Spleen (tissue), 7 donors: ENCODE measurements at regions not wholly inside any gene's neighbourhood (a gene's known extent, or its start where the extent isn't known, plus 50 kb on each side); places are given as distances from the start of the nearest gene placed in this dataset.

ENCODE experiments used
- POLR2A ChIP-seq, 3 donors: fragments of 450-650 bp; IDR thresholded peaks; one replicate each; pipeline ENCODE4 v1.5.1; 2017; ENCODE audit warnings: antibody characterized with exemption in 3 of 3, mild to moderate bottlenecking in 1 of 3
- POLR2AphosphoS5 ChIP-seq, 3 donors: sonication (generic); formaldehyde crosslinking; IDR thresholded peaks; one replicate each; pipeline ENCODE4 v1.5.1; 2017; ENCODE audit warnings: antibody characterized with exemption in 3 of 3
- TF ChIP-seq, protein P1 (sequence below), 11 experiments: fragments of 200-600 bp in 7 of 11; fragments of 450-650 bp in 4 of 11; sonication (generic) in 4 of 11; IDR thresholded peaks in 8 of 11; conservative IDR thresholded peaks in 3 of 11; 1 replicate in 7 of 11; 2 replicates in 4 of 11; pipeline versions ENCODE4 v1.4.0 to v1.8.0; 2016 to 2021; ENCODE audit warnings: antibody characterized with exemption in 11 of 11, inconsistent platforms in 4 of 11, mild to moderate bottlenecking in 1 of 11
- donor health status: DM: no; HTN: no; CAD: no; lungs with moderate emphysema.
- donor health status: DM: no; HTN: no; CAD: no.
- donor health status: DM: no; HTN: no; CAD: no.

DNA sequence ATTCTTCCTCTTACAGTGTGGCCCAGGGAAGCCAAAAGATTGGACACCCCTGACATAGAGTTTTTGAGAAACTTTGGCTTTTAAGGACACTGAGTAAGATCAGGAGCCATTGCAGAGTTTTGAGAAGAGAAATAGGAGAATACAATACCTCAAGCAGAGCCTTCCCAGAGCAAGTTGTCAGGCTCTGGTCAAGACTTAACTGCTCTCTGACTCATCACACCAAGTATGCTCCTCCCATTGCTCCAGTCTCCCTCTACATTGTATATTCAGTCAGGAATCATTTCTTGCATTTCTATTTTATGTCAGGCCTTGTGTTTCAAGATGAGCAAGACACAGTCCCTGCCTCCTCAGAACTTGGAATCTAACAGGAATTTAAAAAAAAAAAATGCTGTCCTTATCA lies 176.4 kb upstream of the FMR1 start:
- TF ChIP-seq, protein P1, sequence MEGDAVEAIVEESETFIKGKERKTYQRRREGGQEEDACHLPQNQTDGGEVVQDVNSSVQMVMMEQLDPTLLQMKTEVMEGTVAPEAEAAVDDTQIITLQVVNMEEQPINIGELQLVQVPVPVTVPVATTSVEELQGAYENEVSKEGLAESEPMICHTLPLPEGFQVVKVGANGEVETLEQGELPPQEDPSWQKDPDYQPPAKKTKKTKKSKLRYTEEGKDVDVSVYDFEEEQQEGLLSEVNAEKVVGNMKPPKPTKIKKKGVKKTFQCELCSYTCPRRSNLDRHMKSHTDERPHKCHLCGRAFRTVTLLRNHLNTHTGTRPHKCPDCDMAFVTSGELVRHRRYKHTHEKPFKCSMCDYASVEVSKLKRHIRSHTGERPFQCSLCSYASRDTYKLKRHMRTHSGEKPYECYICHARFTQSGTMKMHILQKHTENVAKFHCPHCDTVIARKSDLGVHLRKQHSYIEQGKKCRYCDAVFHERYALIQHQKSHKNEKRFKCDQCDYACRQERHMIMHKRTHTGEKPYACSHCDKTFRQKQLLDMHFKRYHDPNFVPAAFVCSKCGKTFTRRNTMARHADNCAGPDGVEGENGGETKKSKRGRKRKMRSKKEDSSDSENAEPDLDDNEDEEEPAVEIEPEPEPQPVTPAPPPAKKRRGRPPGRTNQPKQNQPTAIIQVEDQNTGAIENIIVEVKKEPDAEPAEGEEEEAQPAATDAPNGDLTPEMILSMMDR (IDR thresholded peaks at IDR 0.05 in 8 of 11, conservative IDR thresholded peaks at IDR 0.05 in 3 of 11) = no peak
- no peak for TF ChIP-seq POLR2AphosphoS5 (IDR thresholded peaks at IDR 0.05)
- no peak for TF ChIP-seq POLR2A (IDR thresholded peaks at IDR 0.05)
